ENCODE measurements at regions not wholly inside any gene's neighbourhood (a gene's known extent, or its start where the extent isn't known, plus 50 kb on each side); places are given as distances from the start of the nearest gene placed in this dataset.
"Not testable (repeated sequence)": the region's sequence is repeated elsewhere in the genome, so short reads cannot be mapped to it uniquely, and the experiment has no call there.

- Mint-ChIP-seq H3K27me3 (ENCODE audit: insufficient read depth, unreplicated experiment) (no peaks in the 10 kb centered on the region), H3K9me3 (ENCODE audit: unreplicated experiment) (no peaks in the 10 kb centered on the region), H3K4me1 (ENCODE audit: low read depth, unreplicated experiment) (peaks cover 31% of the 10 kb centered on the region), H3K36me3 (ENCODE audit: insufficient read depth, unreplicated experiment) (no peaks in the 10 kb centered on the region), H3K4me3 (ENCODE audit: unreplicated experiment) (no peak overlapping the region), H3K27ac (ENCODE audit: unreplicated experiment) (no peak overlapping the region)
- Histone ChIP-seq H3K36me3 (ENCODE audit: control insufficient read depth, insufficient read depth, low read length) (no peaks in the 10 kb centered on the region), H3K4me3 (ENCODE audit: low read depth, low read length) (no peak overlapping the region), H3K4me1 (peaks cover 34% of the 10 kb centered on the region), H3K27me3 (replicated peaks; ENCODE audit: control insufficient read depth, insufficient read depth, low read length) (no peaks in the 10 kb centered on the region), H3K9me3 (no peaks in the 10 kb centered on the region)
- intact Hi-C loops (cut with micrococcal nuclease; ENCODE audit: unreplicated experiment) = loop anchor here (1.0 to 5.0 kb wide), 4 partner anchors 23 to 157 kb away; no protein-coding TSS in a partner anchor
- no peak for DNase-seq
- no TSS peak for BruUV-seq (replicated peaks)
- TF ChIP-seq, protein P1, sequence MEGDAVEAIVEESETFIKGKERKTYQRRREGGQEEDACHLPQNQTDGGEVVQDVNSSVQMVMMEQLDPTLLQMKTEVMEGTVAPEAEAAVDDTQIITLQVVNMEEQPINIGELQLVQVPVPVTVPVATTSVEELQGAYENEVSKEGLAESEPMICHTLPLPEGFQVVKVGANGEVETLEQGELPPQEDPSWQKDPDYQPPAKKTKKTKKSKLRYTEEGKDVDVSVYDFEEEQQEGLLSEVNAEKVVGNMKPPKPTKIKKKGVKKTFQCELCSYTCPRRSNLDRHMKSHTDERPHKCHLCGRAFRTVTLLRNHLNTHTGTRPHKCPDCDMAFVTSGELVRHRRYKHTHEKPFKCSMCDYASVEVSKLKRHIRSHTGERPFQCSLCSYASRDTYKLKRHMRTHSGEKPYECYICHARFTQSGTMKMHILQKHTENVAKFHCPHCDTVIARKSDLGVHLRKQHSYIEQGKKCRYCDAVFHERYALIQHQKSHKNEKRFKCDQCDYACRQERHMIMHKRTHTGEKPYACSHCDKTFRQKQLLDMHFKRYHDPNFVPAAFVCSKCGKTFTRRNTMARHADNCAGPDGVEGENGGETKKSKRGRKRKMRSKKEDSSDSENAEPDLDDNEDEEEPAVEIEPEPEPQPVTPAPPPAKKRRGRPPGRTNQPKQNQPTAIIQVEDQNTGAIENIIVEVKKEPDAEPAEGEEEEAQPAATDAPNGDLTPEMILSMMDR (IDR thresholded peaks at IDR 0.05; ENCODE audit: insufficient read depth in 1 of 2, low read depth in 1 of 2, low read length in 1 of 2, severe bottlenecking in 1 of 2, unreplicated experiment in 1 of 2) = peak in 1 of 2 experiments; percentile 37
- POLR2A ChIA-PET = no interaction called here
- CTCF ChIA-PET = interaction anchor here (0.5 to 1.0 kb wide), 2 partner anchors 24 to 39 kb away, joined by 6 to 7 read pairs; no protein-coding TSS in a partner anchor
Observed at GRCh38 chr20:1800777-1801176, 94.4 kb upstream of the SIRPA start.

- intact Hi-C loops (cut with micrococcal nuclease; ENCODE audit: unreplicated experiment) = loop anchor here (1.0 to 5.0 kb wide), 4 partner anchors 23 to 157 kb away; no protein-coding TSS in a partner anchor
- CTCF ChIA-PET = interaction anchor here (0.5 to 1.0 kb wide), 2 partner anchors 23 to 39 kb away, joined by 6 to 7 read pairs; no protein-coding TSS in a partner anchor
Observed at GRCh38 chr20:1800180-1800579, 95.0 kb upstream of the SIRPA start.

GRCh38 chr20:1799746-1800145, 95.5 kb upstream of the SIRPA start:
- not testable (repeated sequence) for H3K36me3 ChIP-seq (ENCODE audit: control insufficient read depth, insufficient read depth, low read length); H3K27me3 ChIP-seq (replicated peaks; ENCODE audit: control insufficient read depth, insufficient read depth, low read length); BruUV-seq (replicated peaks); DNase-seq; H3K4me3 ChIP-seq (ENCODE audit: low read depth, low read length); H3K4me3 Mint-ChIP-seq (ENCODE audit: unreplicated experiment); H3K36me3 Mint-ChIP-seq (ENCODE audit: insufficient read depth, unreplicated experiment); H3K27me3 Mint-ChIP-seq (ENCODE audit: insufficient read depth, unreplicated experiment); H3K9me3 ChIP-seq; H3K9me3 Mint-ChIP-seq (ENCODE audit: unreplicated experiment); H3K27ac Mint-ChIP-seq (ENCODE audit: unreplicated experiment)
- ChIA-PET CTCF (interaction anchor here (1.0 kb wide), 1 partner anchor 23 kb away, joined by 7 read pairs; no protein-coding TSS in a partner anchor), POLR2A (interaction anchor here (1.0 kb wide), 1 partner anchor 148 kb away, joined by 3 read pairs; no protein-coding TSS in a partner anchor)
- peaks cover 27% of the 10 kb centered on the region for H3K4me1 ChIP-seq
- peaks cover 31% of the 10 kb centered on the region for H3K4me1 Mint-ChIP-seq (ENCODE audit: low read depth, unreplicated experiment)
- intact Hi-C loops (cut with micrococcal nuclease; ENCODE audit: unreplicated experiment) = loop anchor here (1.0 to 5.0 kb wide), 4 partner anchors 22 to 158 kb away; no protein-coding TSS in a partner anchor

More at GRCh38 chr20:1800180-1800579, 95.0 kb upstream of the SIRPA start:
- Mint-ChIP-seq H3K4me3 (ENCODE audit: unreplicated experiment) (no peak overlapping the region), H3K9me3 (ENCODE audit: unreplicated experiment) (no peaks in the 10 kb centered on the region), H3K27me3 (ENCODE audit: insufficient read depth, unreplicated experiment) (no peaks in the 10 kb centered on the region), H3K4me1 (ENCODE audit: low read depth, unreplicated experiment) (peaks cover 31% of the 10 kb centered on the region), H3K36me3 (ENCODE audit: insufficient read depth, unreplicated experiment) (no peaks in the 10 kb centered on the region), H3K27ac (ENCODE audit: unreplicated experiment) (no peak overlapping the region)
- no peaks in the 10 kb centered on the region for H3K9me3 ChIP-seq
- H3K4me3 ChIP-seq (ENCODE audit: low read depth, low read length) = no peak overlapping the region
- no TSS peak for BruUV-seq (replicated peaks)
- H3K27me3 ChIP-seq (replicated peaks; ENCODE audit: control insufficient read depth, insufficient read depth, low read length) = no peaks in the 10 kb centered on the region
- H3K36me3 ChIP-seq (ENCODE audit: control insufficient read depth, insufficient read depth, low read length) = no peaks in the 10 kb centered on the region
- POLR2A ChIA-PET = interaction anchor here (1.0 kb wide), 1 partner anchor 147 kb away, joined by 3 read pairs; no protein-coding TSS in a partner anchor
- TF ChIP-seq, protein P1 (IDR thresholded peaks at IDR 0.05; ENCODE audit: insufficient read depth in 1 of 2, low read depth in 1 of 2, low read length in 1 of 2, severe bottlenecking in 1 of 2, unreplicated experiment in 1 of 2) = no peak
- H3K4me1 ChIP-seq = peaks cover 31% of the 10 kb centered on the region
- no peak for DNase-seq
